ENCODE measurements at regions not wholly inside any gene's neighbourhood (a gene's known extent, or its start where the extent isn't known, plus 50 kb on each side); places are given as distances from the start of the nearest gene placed in this dataset.

GRCh38 chr5:6302075-6302474 lies 76.3 kb downstream of the MED10 start:
- Histone ChIP-seq H3K4me1 (no peaks in the 10 kb centered on the region), H3K4me3 (replicated peaks in 1 of 3) (no peak overlapping the region), H3K36me3 (no peaks in the 10 kb centered on the region), H3K27ac (no peak overlapping the region), H3K27me3 (no peaks in the 10 kb centered on the region), H3K9me3 (no peaks in the 10 kb centered on the region)
- 21 to 35% methylated on average over 4 of the region's 4 CpGs for WGBS, 2 donors
- DNase-seq = no peak
- intact Hi-C loops (cut with DNase I) = no loop called here
- TF ChIP-seq POLR2A (IDR thresholded peaks at IDR 0.05) (no peak), CTCF (IDR thresholded peaks at IDR 0.05) (no peak)

- no peak for DNase-seq
- 71 to 86% methylated on average over 8 of the region's 8 CpGs for WGBS, 2 donors
- intact Hi-C loops (cut with DNase I) = no loop called here
- no peak overlapping the region for H3K4me3 ChIP-seq (replicated peaks in 1 of 3)
- no peaks in the 10 kb centered on the region for H3K36me3 ChIP-seq
- H3K4me1 ChIP-seq = no peaks in the 10 kb centered on the region
- no peaks in the 10 kb centered on the region for H3K27me3 ChIP-seq
- TF ChIP-seq CTCF (IDR thresholded peaks at IDR 0.05) = no peak
- no peak for TF ChIP-seq POLR2A (IDR thresholded peaks at IDR 0.05)
- H3K9me3 ChIP-seq = no peaks in the 10 kb centered on the region
- no peak overlapping the region for H3K27ac ChIP-seq
Observed at GRCh38 chr5:6296524-6296923, 81.8 kb downstream of the MED10 start.

- WGBS, 2 donors = 9 to 21% methylated on average over 3 of the region's 3 CpGs
- intact Hi-C loops (cut with DNase I) = no loop called here
- TF ChIP-seq CTCF (IDR thresholded peaks at IDR 0.05) = peak in 1 of 6 experiments; percentile 22
- TF ChIP-seq POLR2A (IDR thresholded peaks at IDR 0.05) = no peak
- H3K36me3 ChIP-seq = no peaks in the 10 kb centered on the region
- no peak for DNase-seq
- no peaks in the 10 kb centered on the region for H3K4me1 ChIP-seq
- H3K4me3 ChIP-seq (replicated peaks in 1 of 3) = no peak overlapping the region
- no peak overlapping the region for H3K27ac ChIP-seq
- H3K9me3 ChIP-seq = no peaks in the 10 kb centered on the region
- no peaks in the 10 kb centered on the region for H3K27me3 ChIP-seq
Observed at GRCh38 chr5:6291961-6292360, 86.4 kb downstream of the MED10 start.

- H3K9me3 ChIP-seq = no peaks in the 10 kb centered on the region
- H3K36me3 ChIP-seq = no peaks in the 10 kb centered on the region
- no peak overlapping the region for H3K27ac ChIP-seq
- no peak for TF ChIP-seq CTCF (IDR thresholded peaks at IDR 0.05)
- TF ChIP-seq POLR2A (IDR thresholded peaks at IDR 0.05) = no peak
- no peaks in the 10 kb centered on the region for H3K4me1 ChIP-seq
- no peak overlapping the region for H3K4me3 ChIP-seq (replicated peaks in 1 of 3)
- no peaks in the 10 kb centered on the region for H3K27me3 ChIP-seq
- intact Hi-C loops (cut with DNase I) = no loop called here
- DNase-seq = no peak
- WGBS, 2 donors = 85 to 94% methylated on average over 3 of the region's 3 CpGs
Observed at GRCh38 chr5:6289239-6289638, 89.1 kb downstream of the MED10 start.

GRCh38 chr5:6287176-6287575 lies 91.2 kb downstream of the MED10 start:
- no peak for TF ChIP-seq POLR2A (IDR thresholded peaks at IDR 0.05)
- TF ChIP-seq CTCF (IDR thresholded peaks at IDR 0.05) = no peak
- H3K27me3 ChIP-seq = no peaks in the 10 kb centered on the region
- no peak for DNase-seq
- WGBS, 2 donors = 51 to 52% methylated on average over 6 of the region's 6 CpGs
- no peak overlapping the region for H3K4me3 ChIP-seq (replicated peaks in 1 of 3)
- H3K9me3 ChIP-seq = no peaks in the 10 kb centered on the region
- H3K36me3 ChIP-seq = no peaks in the 10 kb centered on the region
- intact Hi-C loops (cut with DNase I) = no loop called here
- no peaks in the 10 kb centered on the region for H3K4me1 ChIP-seq
- no peak overlapping the region for H3K27ac ChIP-seq

All from thyroid gland (tissue), 4 donors.